HL-60 (cell line): ENCODE measurements at regions not wholly inside any gene's neighbourhood (a gene's known extent, or its start where the extent isn't known, plus 50 kb on each side); places are given as distances from the start of the nearest gene placed in this dataset.

ENCODE experiments used
- TF ChIP-seq, protein P1 (sequence below): IDR thresholded peaks from 2 replicates; pipeline ENCODE4 v1.6.1; 2012; ENCODE audit warnings: low read depth; ENCODE audit not compliant: insufficient replicate concordance
- TF ChIP-seq, protein P2 (sequence below): IDR thresholded peaks from one replicate; pipeline ENCODE4 v1.5.1; 2011; ENCODE audit warnings: low read length, control low read depth, inconsistent platforms; ENCODE audit not compliant: insufficient read depth

DNA sequence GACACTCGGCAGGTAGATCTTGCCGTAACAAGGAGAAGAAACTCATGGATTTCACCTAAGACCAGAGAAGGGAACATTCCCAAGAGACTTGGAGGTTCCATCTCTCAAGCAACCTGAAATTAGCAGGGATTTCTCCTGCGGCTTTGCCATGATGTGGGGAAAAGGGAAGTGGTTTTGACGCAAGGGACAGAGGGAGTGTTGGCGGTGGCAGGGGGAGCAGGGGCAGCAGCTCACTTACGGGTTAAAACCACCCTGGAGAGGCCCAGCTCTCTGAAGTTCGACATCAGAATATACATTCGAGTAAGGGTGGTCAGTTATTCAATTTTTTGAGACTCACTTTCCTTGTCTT lies 76.1 kb upstream of the POMP start:
- TF ChIP-seq, protein P1, sequence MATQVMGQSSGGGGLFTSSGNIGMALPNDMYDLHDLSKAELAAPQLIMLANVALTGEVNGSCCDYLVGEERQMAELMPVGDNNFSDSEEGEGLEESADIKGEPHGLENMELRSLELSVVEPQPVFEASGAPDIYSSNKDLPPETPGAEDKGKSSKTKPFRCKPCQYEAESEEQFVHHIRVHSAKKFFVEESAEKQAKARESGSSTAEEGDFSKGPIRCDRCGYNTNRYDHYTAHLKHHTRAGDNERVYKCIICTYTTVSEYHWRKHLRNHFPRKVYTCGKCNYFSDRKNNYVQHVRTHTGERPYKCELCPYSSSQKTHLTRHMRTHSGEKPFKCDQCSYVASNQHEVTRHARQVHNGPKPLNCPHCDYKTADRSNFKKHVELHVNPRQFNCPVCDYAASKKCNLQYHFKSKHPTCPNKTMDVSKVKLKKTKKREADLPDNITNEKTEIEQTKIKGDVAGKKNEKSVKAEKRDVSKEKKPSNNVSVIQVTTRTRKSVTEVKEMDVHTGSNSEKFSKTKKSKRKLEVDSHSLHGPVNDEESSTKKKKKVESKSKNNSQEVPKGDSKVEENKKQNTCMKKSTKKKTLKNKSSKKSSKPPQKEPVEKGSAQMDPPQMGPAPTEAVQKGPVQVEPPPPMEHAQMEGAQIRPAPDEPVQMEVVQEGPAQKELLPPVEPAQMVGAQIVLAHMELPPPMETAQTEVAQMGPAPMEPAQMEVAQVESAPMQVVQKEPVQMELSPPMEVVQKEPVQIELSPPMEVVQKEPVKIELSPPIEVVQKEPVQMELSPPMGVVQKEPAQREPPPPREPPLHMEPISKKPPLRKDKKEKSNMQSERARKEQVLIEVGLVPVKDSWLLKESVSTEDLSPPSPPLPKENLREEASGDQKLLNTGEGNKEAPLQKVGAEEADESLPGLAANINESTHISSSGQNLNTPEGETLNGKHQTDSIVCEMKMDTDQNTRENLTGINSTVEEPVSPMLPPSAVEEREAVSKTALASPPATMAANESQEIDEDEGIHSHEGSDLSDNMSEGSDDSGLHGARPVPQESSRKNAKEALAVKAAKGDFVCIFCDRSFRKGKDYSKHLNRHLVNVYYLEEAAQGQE, result no peak
- TF ChIP-seq, protein P2, sequence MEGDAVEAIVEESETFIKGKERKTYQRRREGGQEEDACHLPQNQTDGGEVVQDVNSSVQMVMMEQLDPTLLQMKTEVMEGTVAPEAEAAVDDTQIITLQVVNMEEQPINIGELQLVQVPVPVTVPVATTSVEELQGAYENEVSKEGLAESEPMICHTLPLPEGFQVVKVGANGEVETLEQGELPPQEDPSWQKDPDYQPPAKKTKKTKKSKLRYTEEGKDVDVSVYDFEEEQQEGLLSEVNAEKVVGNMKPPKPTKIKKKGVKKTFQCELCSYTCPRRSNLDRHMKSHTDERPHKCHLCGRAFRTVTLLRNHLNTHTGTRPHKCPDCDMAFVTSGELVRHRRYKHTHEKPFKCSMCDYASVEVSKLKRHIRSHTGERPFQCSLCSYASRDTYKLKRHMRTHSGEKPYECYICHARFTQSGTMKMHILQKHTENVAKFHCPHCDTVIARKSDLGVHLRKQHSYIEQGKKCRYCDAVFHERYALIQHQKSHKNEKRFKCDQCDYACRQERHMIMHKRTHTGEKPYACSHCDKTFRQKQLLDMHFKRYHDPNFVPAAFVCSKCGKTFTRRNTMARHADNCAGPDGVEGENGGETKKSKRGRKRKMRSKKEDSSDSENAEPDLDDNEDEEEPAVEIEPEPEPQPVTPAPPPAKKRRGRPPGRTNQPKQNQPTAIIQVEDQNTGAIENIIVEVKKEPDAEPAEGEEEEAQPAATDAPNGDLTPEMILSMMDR, result no peak
